ENCODE measurements at regions not wholly inside any gene's neighbourhood (a gene's known extent, or its start where the extent isn't known, plus 50 kb on each side); places are given as distances from the start of the nearest gene placed in this dataset.

GRCh38 chr4:188246488-188246887 is 107.2 kb downstream of the TRIML1 start:
- Histone ChIP-seq H3K36me3 (ENCODE audit: low read depth, low read length) (no peaks in the 10 kb centered on the region), H3K79me2 (ENCODE audit: low read length) (no peaks in the 10 kb centered on the region), H4K20me1 (ENCODE audit: low read length) (no peaks in the 10 kb centered on the region), H3K9me3 (ENCODE audit: low read length) (no peaks in the 10 kb centered on the region), H3K9ac (ENCODE audit: low read length) (no peak overlapping the region), H3K9me2 (replicated peaks; ENCODE audit: low read length) (no peaks in the 10 kb centered on the region), H3K4me2 (ENCODE audit: low read length) (no peak overlapping the region), H3K4me1 (ENCODE audit: insufficient read depth, low read length) (no peaks in the 10 kb centered on the region), H2AFZ (ENCODE audit: low read length) (no peak overlapping the region), H3K27ac (ENCODE audit: low read length) (no peak overlapping the region), H3K4me3 (ENCODE audit: low read length) (no peak overlapping the region), H3K27me3 (ENCODE audit: low read length) (peaks cover 6% of the 10 kb centered on the region; the same call in 1 of the 2 replicates), H3F3A (ENCODE audit: low read length, unreplicated experiment) (no peaks in the 10 kb centered on the region)
- TF ChIP-seq, protein P1, sequence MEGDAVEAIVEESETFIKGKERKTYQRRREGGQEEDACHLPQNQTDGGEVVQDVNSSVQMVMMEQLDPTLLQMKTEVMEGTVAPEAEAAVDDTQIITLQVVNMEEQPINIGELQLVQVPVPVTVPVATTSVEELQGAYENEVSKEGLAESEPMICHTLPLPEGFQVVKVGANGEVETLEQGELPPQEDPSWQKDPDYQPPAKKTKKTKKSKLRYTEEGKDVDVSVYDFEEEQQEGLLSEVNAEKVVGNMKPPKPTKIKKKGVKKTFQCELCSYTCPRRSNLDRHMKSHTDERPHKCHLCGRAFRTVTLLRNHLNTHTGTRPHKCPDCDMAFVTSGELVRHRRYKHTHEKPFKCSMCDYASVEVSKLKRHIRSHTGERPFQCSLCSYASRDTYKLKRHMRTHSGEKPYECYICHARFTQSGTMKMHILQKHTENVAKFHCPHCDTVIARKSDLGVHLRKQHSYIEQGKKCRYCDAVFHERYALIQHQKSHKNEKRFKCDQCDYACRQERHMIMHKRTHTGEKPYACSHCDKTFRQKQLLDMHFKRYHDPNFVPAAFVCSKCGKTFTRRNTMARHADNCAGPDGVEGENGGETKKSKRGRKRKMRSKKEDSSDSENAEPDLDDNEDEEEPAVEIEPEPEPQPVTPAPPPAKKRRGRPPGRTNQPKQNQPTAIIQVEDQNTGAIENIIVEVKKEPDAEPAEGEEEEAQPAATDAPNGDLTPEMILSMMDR (conservative IDR thresholded peaks at IDR 0.05; ENCODE audit: low read depth, low read length): peak; percentile 31; the same call in 1 of the 2 replicates
- TF ChIP-seq EZH2phosphoT487 (IDR thresholded peaks at IDR 0.05; ENCODE audit: borderline replicate concordance, low read length): no peak
- TF ChIP-seq EZH2 (IDR thresholded peaks at IDR 0.05; ENCODE audit: low read length, unreplicated experiment): no peak
- BruUV-seq (replicated peaks): no TSS peak
- CTCF ChIA-PET: no interaction called here
- DNase-seq (peak; percentile 21), ATAC-seq (no peak)
- intact Hi-C loops (cut with micrococcal nuclease): no loop called here
- POLR2A ChIA-PET (ENCODE audit: unreplicated experiment): no interaction called here

- POLR2A ChIA-PET (ENCODE audit: unreplicated experiment): no interaction called here
- H3K36me3 ChIP-seq (ENCODE audit: low read depth, low read length): no peaks in the 10 kb centered on the region
- no peaks in the 10 kb centered on the region for H4K20me1 ChIP-seq (ENCODE audit: low read length)
- intact Hi-C loops (cut with micrococcal nuclease): no loop called here
- BruUV-seq (replicated peaks): no TSS peak
- no peak for DNase-seq
- no peak overlapping the region for H3K27ac ChIP-seq (ENCODE audit: low read length)
- no peaks in the 10 kb centered on the region for H3K27me3 ChIP-seq (ENCODE audit: low read length)
- TF ChIP-seq, protein P1 (conservative IDR thresholded peaks at IDR 0.05; ENCODE audit: low read depth, low read length): no peak
- H3K4me3 ChIP-seq (ENCODE audit: low read length): no peak overlapping the region
- no peaks in the 10 kb centered on the region for H3K9me2 ChIP-seq (replicated peaks; ENCODE audit: low read length)
- no peak for ATAC-seq
- H3F3A ChIP-seq (ENCODE audit: low read length, unreplicated experiment): no peaks in the 10 kb centered on the region
- no peak overlapping the region for H3K4me2 ChIP-seq (ENCODE audit: low read length)
- H2AFZ ChIP-seq (ENCODE audit: low read length): no peak overlapping the region
- H3K4me1 ChIP-seq (ENCODE audit: insufficient read depth, low read length): no peaks in the 10 kb centered on the region
- CTCF ChIA-PET: no interaction called here
- no peak overlapping the region for H3K9ac ChIP-seq (ENCODE audit: low read length)
- no peaks in the 10 kb centered on the region for H3K79me2 ChIP-seq (ENCODE audit: low read length)
- H3K9me3 ChIP-seq (ENCODE audit: low read length): no peaks in the 10 kb centered on the region
These were observed 115.0 kb downstream of the TRIML1 start for GRCh38 chr4:188254211-188254610.

DNA sequence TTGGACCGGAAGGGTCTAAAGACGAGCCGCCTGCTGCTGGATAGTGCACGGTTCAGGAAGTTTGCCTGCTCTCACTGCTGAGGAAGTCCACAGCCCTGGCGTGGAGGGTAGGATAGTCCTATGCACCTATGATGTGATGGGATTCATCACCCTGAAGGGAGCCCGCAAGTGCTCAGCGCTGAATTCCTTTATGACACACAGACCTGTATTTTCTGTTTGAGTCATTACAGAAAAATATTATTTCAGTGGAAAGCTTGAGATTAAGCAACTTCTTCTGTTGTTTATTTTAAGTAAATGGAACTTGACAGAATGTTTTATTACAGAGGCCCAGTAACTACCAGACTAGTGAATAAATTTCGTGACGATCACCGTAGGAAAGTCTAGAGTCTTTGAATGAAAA is 123.2 kb downstream of the TRIML1 start:
- intact Hi-C loops (cut with micrococcal nuclease): no loop called here
- TF ChIP-seq EZH2phosphoT487 (IDR thresholded peaks at IDR 0.05; ENCODE audit: borderline replicate concordance, low read length) (no peak), EZH2 (IDR thresholded peaks at IDR 0.05; ENCODE audit: low read length, unreplicated experiment) (no peak)
- TF ChIP-seq, protein P1 (conservative IDR thresholded peaks at IDR 0.05; ENCODE audit: low read depth, low read length): no peak
- no peak overlapping the region for H3K4me3 ChIP-seq (ENCODE audit: low read length)
- H3K9me3 ChIP-seq (ENCODE audit: low read length): no peaks in the 10 kb centered on the region
- H3K9me2 ChIP-seq (replicated peaks; ENCODE audit: low read length): no peaks in the 10 kb centered on the region
- no peaks in the 10 kb centered on the region for H3F3A ChIP-seq (ENCODE audit: low read length, unreplicated experiment)
- no peaks in the 10 kb centered on the region for H4K20me1 ChIP-seq (ENCODE audit: low read length)
- BruUV-seq (replicated peaks): no TSS peak
- CTCF ChIA-PET: no interaction called here
- no peak for DNase-seq
- no peak overlapping the region for H3K27ac ChIP-seq (ENCODE audit: low read length)
- H3K79me2 ChIP-seq (ENCODE audit: low read length): no peaks in the 10 kb centered on the region
- H3K4me1 ChIP-seq (ENCODE audit: insufficient read depth, low read length): no peaks in the 10 kb centered on the region
- H2AFZ ChIP-seq (ENCODE audit: low read length): no peak overlapping the region
- H3K9ac ChIP-seq (ENCODE audit: low read length): no peak overlapping the region
- no peak for ATAC-seq
- H3K4me2 ChIP-seq (ENCODE audit: low read length): no peak overlapping the region
- H3K36me3 ChIP-seq (ENCODE audit: low read depth, low read length): no peaks in the 10 kb centered on the region
- no peaks in the 10 kb centered on the region for H3K27me3 ChIP-seq (ENCODE audit: low read length)
- POLR2A ChIA-PET (ENCODE audit: unreplicated experiment): no interaction called here

All from PC-3 (cell line).